Tibial nerve (tissue), 4 donors: ENCODE measurements at regions not wholly inside any gene's neighbourhood (a gene's known extent, or its start where the extent isn't known, plus 50 kb on each side); places are given as distances from the start of the nearest gene placed in this dataset.

Source experiments
- EP300 ChIP-seq, 2 donors: sonication (generic); formaldehyde crosslinking; IDR thresholded peaks; one replicate each; pipeline ENCODE4 v1.6.1; 2017; ENCODE audit warnings: antibody characterized with exemption in 2 of 2, mild to moderate bottlenecking in 1 of 2
- POLR2A ChIP-seq, 2 donors: fragments of 450-650 bp; IDR thresholded peaks; one replicate each; pipeline ENCODE4 v1.6.1; 2017; ENCODE audit warnings: antibody characterized with exemption in 2 of 2, mild to moderate bottlenecking in 2 of 2, moderate library complexity in 2 of 2
- TF ChIP-seq, protein P1 (sequence below), 5 experiments: fragments of 200-600 bp in 3 of 5; fragments of 450-650 bp in 2 of 5; sonication (generic) in 3 of 5; IDR thresholded peaks; one replicate each; pipeline ENCODE4 v1.5.1; 2016 to 2019; ENCODE audit warnings: antibody characterized with exemption in 5 of 5, mild to moderate bottlenecking in 3 of 5, moderate library complexity in 2 of 5

DNA sequence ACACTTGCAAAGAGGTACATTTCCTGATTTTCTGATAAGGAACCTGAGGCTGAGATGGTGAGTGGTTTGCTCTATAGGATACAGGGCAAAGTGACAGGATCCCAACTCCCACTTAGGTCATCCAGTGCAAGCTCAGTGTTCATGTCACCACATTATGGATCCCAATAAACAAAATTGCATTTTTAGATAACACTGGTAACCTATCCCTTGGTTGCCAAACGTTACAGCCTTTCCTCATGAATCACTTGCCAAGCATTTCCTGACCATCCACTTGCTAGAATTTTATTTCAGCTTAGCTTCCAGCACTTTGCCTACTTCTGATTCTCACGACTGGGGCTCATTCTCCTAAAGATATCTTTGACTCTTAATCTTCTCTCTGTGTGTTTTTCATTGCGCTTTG is 131.4 kb upstream of the ODAD2 start:
- TF ChIP-seq, protein P1, sequence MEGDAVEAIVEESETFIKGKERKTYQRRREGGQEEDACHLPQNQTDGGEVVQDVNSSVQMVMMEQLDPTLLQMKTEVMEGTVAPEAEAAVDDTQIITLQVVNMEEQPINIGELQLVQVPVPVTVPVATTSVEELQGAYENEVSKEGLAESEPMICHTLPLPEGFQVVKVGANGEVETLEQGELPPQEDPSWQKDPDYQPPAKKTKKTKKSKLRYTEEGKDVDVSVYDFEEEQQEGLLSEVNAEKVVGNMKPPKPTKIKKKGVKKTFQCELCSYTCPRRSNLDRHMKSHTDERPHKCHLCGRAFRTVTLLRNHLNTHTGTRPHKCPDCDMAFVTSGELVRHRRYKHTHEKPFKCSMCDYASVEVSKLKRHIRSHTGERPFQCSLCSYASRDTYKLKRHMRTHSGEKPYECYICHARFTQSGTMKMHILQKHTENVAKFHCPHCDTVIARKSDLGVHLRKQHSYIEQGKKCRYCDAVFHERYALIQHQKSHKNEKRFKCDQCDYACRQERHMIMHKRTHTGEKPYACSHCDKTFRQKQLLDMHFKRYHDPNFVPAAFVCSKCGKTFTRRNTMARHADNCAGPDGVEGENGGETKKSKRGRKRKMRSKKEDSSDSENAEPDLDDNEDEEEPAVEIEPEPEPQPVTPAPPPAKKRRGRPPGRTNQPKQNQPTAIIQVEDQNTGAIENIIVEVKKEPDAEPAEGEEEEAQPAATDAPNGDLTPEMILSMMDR (IDR thresholded peaks at IDR 0.05), result no peak
- TF ChIP-seq EP300 (IDR thresholded peaks at IDR 0.05) (no peak), POLR2A (IDR thresholded peaks at IDR 0.05) (no peak)
